Liver (tissue), 8 donors: ENCODE measurements at regions not wholly inside any gene's neighbourhood (a gene's known extent, or its start where the extent isn't known, plus 50 kb on each side); places are given as distances from the start of the nearest gene placed in this dataset.

ENCODE experiments used
- DNase-seq: peaks from one replicate; pipeline ENCODE4 v3.0.0-alpha.2; 2017; ENCODE audit warnings: low spot score
- H3K27ac ChIP-seq, 2 donors: one replicate each; pipeline ENCODE4 v1.7.0; 2013; ENCODE audit warnings: inconsistent platforms in 2 of 2, low read length in 2 of 2, control low read depth in 1 of 2, low read depth in 1 of 2, mild to moderate bottlenecking in 1 of 2
- H3K27me3 ChIP-seq, 4 donors: one replicate each; pipeline versions ENCODE4 v1.6.1 to v1.7.0; 2013; ENCODE audit warnings: low read length in 3 of 4, inconsistent platforms in 1 of 4, mild to moderate bottlenecking in 1 of 4, moderate library complexity in 1 of 4; ENCODE audit not compliant: control insufficient read depth in 4 of 4, insufficient read depth in 4 of 4
- H3K36me3 ChIP-seq, 4 donors: one replicate each; pipeline versions ENCODE4 v1.6.1 to v1.7.0; 2013; ENCODE audit warnings: low read length in 3 of 4, mild to moderate bottlenecking in 3 of 4, low read depth in 1 of 4, moderate library complexity in 1 of 4; ENCODE audit not compliant: control insufficient read depth in 4 of 4, insufficient read depth in 3 of 4
- H3K4me1 ChIP-seq, 4 donors: one replicate each; pipeline versions ENCODE4 v1.6.1 to v1.7.0; 2013; ENCODE audit warnings: low read length in 3 of 4, mild to moderate bottlenecking in 3 of 4, moderate library complexity in 1 of 4; ENCODE audit not compliant: control insufficient read depth in 4 of 4, insufficient read depth in 4 of 4
- H3K4me3 ChIP-seq, 3 donors: one replicate each; pipeline versions ENCODE4 v1.6.1 to v1.7.0; 2013; ENCODE audit warnings: low read length in 3 of 3, control low read depth in 1 of 3, low read depth in 1 of 3, mild to moderate bottlenecking in 1 of 3
- H3K9ac ChIP-seq, 2 donors: one replicate each; pipeline ENCODE4 v1.7.0; 2013; ENCODE audit warnings: low read length in 2 of 2, mild to moderate bottlenecking in 2 of 2, moderate library complexity in 2 of 2, control low read depth in 1 of 2, low read depth in 1 of 2
- H3K9me3 ChIP-seq, 4 donors: one replicate each; pipeline versions ENCODE4 v1.6.1 to v1.7.0; 2013; ENCODE audit warnings: low read length in 3 of 4; ENCODE audit not compliant: control insufficient read depth in 4 of 4
- EGR1 ChIP-seq, 2 donors: IDR thresholded peaks; 2 replicates each; pipeline ENCODE4 v1.6.1; 2016 to 2018; ENCODE audit warnings: antibody characterized with exemption in 2 of 2, low read depth in 2 of 2
- FOXA1 ChIP-seq: IDR thresholded peaks from 2 replicates; pipeline ENCODE4 v1.6.1; 2016; ENCODE audit warnings: antibody characterized with exemption
- GABPA ChIP-seq, 2 donors: IDR thresholded peaks in 1 of 2; conservative IDR thresholded peaks in 1 of 2; 2 replicates each; pipeline ENCODE4 v1.6.1; 2016; ENCODE audit warnings: antibody characterized with exemption in 2 of 2, mild to moderate bottlenecking in 1 of 2, moderate library complexity in 1 of 2
- HNF4G ChIP-seq: IDR thresholded peaks from 2 replicates; pipeline ENCODE4 v1.6.1; 2016; ENCODE audit warnings: antibody characterized with exemption
- JUND ChIP-seq, 2 donors: IDR thresholded peaks; 2 replicates each; pipeline ENCODE4 v1.6.1; 2016; ENCODE audit warnings: antibody characterized with exemption in 2 of 2
- MAX ChIP-seq: IDR thresholded peaks from 2 replicates; pipeline ENCODE4 v1.6.1; 2016; ENCODE audit warnings: antibody characterized with exemption
- NR2F2 ChIP-seq: IDR thresholded peaks from 2 replicates; pipeline ENCODE4 v1.6.1; 2016; ENCODE audit warnings: antibody characterized with exemption
- RAD21 ChIP-seq, 2 donors: IDR thresholded peaks; 2 replicates each; pipeline ENCODE4 v1.6.1; 2016; ENCODE audit warnings: antibody characterized with exemption in 2 of 2, mild to moderate bottlenecking in 2 of 2
- RXRA ChIP-seq, 2 donors: IDR thresholded peaks; 2 replicates each; pipeline ENCODE4 v1.6.1; 2017 to 2018; ENCODE audit warnings: antibody characterized with exemption in 2 of 2, mild to moderate bottlenecking in 1 of 2
- TAF1 ChIP-seq: conservative IDR thresholded peaks from 2 replicates; pipeline ENCODE4 v1.6.1; 2016; ENCODE audit warnings: antibody characterized with exemption, mild to moderate bottlenecking
- YY1 ChIP-seq: IDR thresholded peaks from 2 replicates; pipeline ENCODE4 v1.6.1; 2016; ENCODE audit warnings: antibody characterized with exemption, mild to moderate bottlenecking
- WGBS: extraction: QIAGEN DNeasy Blood & Tissue Kit; methylation state at CpG from one replicate; pipeline ENCODE4 v1.1.7; 2013; 5-methylcytosine and 5-hydroxymethylcytosine counted together
- TF ChIP-seq, protein P1 (sequence below): IDR thresholded peaks from 2 replicates; pipeline ENCODE4 v1.6.1; 2016; ENCODE audit warnings: antibody characterized with exemption, mild to moderate bottlenecking
- TF ChIP-seq, protein P2 (sequence below): fragments of 150-350 bp; IDR thresholded peaks from 2 replicates; pipeline ENCODE4 v1.5.1; 2017; ENCODE audit warnings: improper control_type of control experiment, low read depth, low read length; ENCODE audit not compliant: missing input control
- TF ChIP-seq, protein P3 (sequence below): IDR thresholded peaks from 2 replicates; pipeline ENCODE4 v1.6.1; 2016; ENCODE audit warnings: antibody characterized with exemption
- donor health status: healthy.
- donor health status: healthy.
- donor health status: healthy.
- donor health status: healthy.
- donor health status: healthy.

DNA sequence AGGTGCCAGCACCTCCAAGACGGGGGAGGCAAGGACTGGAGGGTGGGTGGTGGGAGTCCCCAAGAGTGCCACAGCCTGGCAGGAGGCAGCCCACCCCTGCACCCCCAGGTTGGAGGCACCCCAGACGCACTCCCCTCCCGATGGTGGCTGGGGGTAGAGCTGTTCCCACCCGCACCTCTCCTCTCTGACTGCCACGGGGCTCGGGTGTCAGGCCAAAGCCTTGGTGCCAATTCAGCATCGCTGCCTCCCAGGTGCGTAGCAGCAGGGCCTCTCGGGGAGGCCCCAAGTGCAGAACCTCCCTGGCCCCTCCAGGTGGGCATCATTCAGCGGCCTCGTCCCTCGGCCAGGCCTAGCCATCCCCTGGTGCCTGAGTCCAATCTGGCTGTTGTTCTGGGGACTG, 81.1 kb downstream of the ENGASE start:
- TF ChIP-seq MAX, result no peak
- TF ChIP-seq FOXA1, result no peak
- TF ChIP-seq, protein P1, sequence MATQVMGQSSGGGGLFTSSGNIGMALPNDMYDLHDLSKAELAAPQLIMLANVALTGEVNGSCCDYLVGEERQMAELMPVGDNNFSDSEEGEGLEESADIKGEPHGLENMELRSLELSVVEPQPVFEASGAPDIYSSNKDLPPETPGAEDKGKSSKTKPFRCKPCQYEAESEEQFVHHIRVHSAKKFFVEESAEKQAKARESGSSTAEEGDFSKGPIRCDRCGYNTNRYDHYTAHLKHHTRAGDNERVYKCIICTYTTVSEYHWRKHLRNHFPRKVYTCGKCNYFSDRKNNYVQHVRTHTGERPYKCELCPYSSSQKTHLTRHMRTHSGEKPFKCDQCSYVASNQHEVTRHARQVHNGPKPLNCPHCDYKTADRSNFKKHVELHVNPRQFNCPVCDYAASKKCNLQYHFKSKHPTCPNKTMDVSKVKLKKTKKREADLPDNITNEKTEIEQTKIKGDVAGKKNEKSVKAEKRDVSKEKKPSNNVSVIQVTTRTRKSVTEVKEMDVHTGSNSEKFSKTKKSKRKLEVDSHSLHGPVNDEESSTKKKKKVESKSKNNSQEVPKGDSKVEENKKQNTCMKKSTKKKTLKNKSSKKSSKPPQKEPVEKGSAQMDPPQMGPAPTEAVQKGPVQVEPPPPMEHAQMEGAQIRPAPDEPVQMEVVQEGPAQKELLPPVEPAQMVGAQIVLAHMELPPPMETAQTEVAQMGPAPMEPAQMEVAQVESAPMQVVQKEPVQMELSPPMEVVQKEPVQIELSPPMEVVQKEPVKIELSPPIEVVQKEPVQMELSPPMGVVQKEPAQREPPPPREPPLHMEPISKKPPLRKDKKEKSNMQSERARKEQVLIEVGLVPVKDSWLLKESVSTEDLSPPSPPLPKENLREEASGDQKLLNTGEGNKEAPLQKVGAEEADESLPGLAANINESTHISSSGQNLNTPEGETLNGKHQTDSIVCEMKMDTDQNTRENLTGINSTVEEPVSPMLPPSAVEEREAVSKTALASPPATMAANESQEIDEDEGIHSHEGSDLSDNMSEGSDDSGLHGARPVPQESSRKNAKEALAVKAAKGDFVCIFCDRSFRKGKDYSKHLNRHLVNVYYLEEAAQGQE, result no peak
- TF ChIP-seq, protein P2, sequence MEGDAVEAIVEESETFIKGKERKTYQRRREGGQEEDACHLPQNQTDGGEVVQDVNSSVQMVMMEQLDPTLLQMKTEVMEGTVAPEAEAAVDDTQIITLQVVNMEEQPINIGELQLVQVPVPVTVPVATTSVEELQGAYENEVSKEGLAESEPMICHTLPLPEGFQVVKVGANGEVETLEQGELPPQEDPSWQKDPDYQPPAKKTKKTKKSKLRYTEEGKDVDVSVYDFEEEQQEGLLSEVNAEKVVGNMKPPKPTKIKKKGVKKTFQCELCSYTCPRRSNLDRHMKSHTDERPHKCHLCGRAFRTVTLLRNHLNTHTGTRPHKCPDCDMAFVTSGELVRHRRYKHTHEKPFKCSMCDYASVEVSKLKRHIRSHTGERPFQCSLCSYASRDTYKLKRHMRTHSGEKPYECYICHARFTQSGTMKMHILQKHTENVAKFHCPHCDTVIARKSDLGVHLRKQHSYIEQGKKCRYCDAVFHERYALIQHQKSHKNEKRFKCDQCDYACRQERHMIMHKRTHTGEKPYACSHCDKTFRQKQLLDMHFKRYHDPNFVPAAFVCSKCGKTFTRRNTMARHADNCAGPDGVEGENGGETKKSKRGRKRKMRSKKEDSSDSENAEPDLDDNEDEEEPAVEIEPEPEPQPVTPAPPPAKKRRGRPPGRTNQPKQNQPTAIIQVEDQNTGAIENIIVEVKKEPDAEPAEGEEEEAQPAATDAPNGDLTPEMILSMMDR, result no peak
- TF ChIP-seq GABPA (IDR thresholded peaks at IDR 0.05 in 1 of 2, conservative IDR thresholded peaks at IDR 0.05 in 1 of 2), result no peak
- no peak for TF ChIP-seq RXRA (IDR thresholded peaks at IDR 0.05)
- TF ChIP-seq NR2F2, result no peak
- no peak for TF ChIP-seq YY1
- no peak for TF ChIP-seq TAF1
- no peak for TF ChIP-seq RAD21 (IDR thresholded peaks at IDR 0.05)
- TF ChIP-seq HNF4G, result no peak
- no peaks in the 10 kb centered on the region for H3K9me3 ChIP-seq
- no peaks in the 10 kb centered on the region for H3K4me1 ChIP-seq
- no peak overlapping the region for H3K4me3 ChIP-seq
- DNase-seq, result no peak
- no peak overlapping the region for H3K9ac ChIP-seq
- 76% methylated on average over 12 of the region's 12 CpGs for WGBS
- H3K27me3 ChIP-seq, result peaks cover 0 to 3% (median 2%) of the 10 kb centered on the region in 4 donors
- H3K27ac ChIP-seq, result no peak overlapping the region
- no peaks in the 10 kb centered on the region for H3K36me3 ChIP-seq

GRCh38 chr17:79154951-79155585, 80.4 kb downstream of the ENGASE start:
- Histone ChIP-seq H3K9me3 (no peaks in the 10 kb centered on the region), H3K27me3 (peaks cover 0 to 3% (median 2%) of the 10 kb centered on the region in 4 donors), H3K9ac (no peak overlapping the region), H3K4me3 (no peak overlapping the region), H3K27ac (no peak overlapping the region), H3K4me1 (no peaks in the 10 kb centered on the region), H3K36me3 (no peaks in the 10 kb centered on the region)
- no peak for TF ChIP-seq RXRA (IDR thresholded peaks at IDR 0.05)
- no peak for TF ChIP-seq EGR1 (IDR thresholded peaks at IDR 0.05; ENCODE audit: low read depth in 2 of 2)
- TF ChIP-seq GABPA (IDR thresholded peaks at IDR 0.05 in 1 of 2, conservative IDR thresholded peaks at IDR 0.05 in 1 of 2), result no peak
- no peak for TF ChIP-seq YY1
- TF ChIP-seq, protein P3, sequence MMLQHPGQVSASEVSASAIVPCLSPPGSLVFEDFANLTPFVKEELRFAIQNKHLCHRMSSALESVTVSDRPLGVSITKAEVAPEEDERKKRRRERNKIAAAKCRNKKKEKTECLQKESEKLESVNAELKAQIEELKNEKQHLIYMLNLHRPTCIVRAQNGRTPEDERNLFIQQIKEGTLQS, result no peak
- TF ChIP-seq JUND (IDR thresholded peaks at IDR 0.05), result no peak
- 72% methylated on average over 31 of the region's 31 CpGs for WGBS
- DNase-seq, result no peak
